MM.1S (cell line): ENCODE measurements at regions not wholly inside any gene's neighbourhood (a gene's known extent, or its start where the extent isn't known, plus 50 kb on each side); places are given as distances from the start of the nearest gene placed in this dataset.

Source experiments
- DNase-seq: peaks from one replicate; pipeline ENCODE4 v3.0.0-alpha.2; 2015
- H2AFZ ChIP-seq: fragments of 300-600 bp; sonication (generic); 2 replicates; pipeline ENCODE4 v1.6.0; 2016; ENCODE audit warnings: antibody characterized with exemption, low read length
- H3F3A ChIP-seq: fragments of 300-600 bp; sonication (generic); 2 replicates; pipeline ENCODE4 v1.6.1; 2016; ENCODE audit warnings: mild to moderate bottlenecking, antibody characterized with exemption, low read length, moderate library complexity, mixed read lengths; ENCODE audit not compliant: insufficient read depth
- H3K27ac ChIP-seq: fragments of 300-600 bp; sonication (generic); 2 replicates; pipeline ENCODE4 v1.5.1; 2016; ENCODE audit warnings: mild to moderate bottlenecking, low read length
- H3K27me3 ChIP-seq: fragments of 300-600 bp; sonication (generic); replicated peaks from 2 replicates; pipeline ENCODE4 v1.6.0; 2016; ENCODE audit warnings: low read length; ENCODE audit not compliant: insufficient read depth
- H3K36me3 ChIP-seq: fragments of 300-600 bp; sonication (generic); replicated peaks from 2 replicates; pipeline ENCODE4 v1.6.1; 2016; ENCODE audit warnings: mild to moderate bottlenecking, low read length, mixed read lengths; ENCODE audit not compliant: insufficient read depth
- H3K4me1 ChIP-seq: fragments of 300-600 bp; sonication (generic); 2 replicates; pipeline ENCODE4 v1.6.1; 2016; ENCODE audit warnings: low read length, mixed read lengths
- H3K4me2 ChIP-seq: fragments of 300-600 bp; sonication (generic); 2 replicates; pipeline ENCODE4 v1.6.0; 2016; ENCODE audit warnings: low read depth, low read length
- H3K4me3 ChIP-seq: fragments of 300-600 bp; sonication (generic); 2 replicates; pipeline ENCODE4 v1.5.1; 2016; ENCODE audit warnings: low read length, mixed read lengths
- H3K79me2 ChIP-seq: fragments of 300-600 bp; sonication (generic); 2 replicates; pipeline ENCODE4 v1.6.1; 2016; ENCODE audit warnings: mixed run types, low read length, mixed read lengths
- H3K9ac ChIP-seq: fragments of 300-600 bp; sonication (generic); 2 replicates; pipeline ENCODE4 v1.6.1; 2016; ENCODE audit warnings: low read length, mixed read lengths
- H3K9me2 ChIP-seq: fragments of 300-600 bp; sonication (generic); replicated peaks from 2 replicates; pipeline ENCODE4 v1.6.1; 2016; ENCODE audit warnings: mild to moderate bottlenecking, low read length, mixed read lengths; ENCODE audit not compliant: insufficient read depth
- H3K9me3 ChIP-seq: fragments of 300-600 bp; sonication (generic); replicated peaks from 2 replicates; pipeline ENCODE4 v1.6.1; 2016; ENCODE audit warnings: mild to moderate bottlenecking, low read length, mixed read lengths; ENCODE audit not compliant: insufficient read depth
- H4K20me1 ChIP-seq: fragments of 300-600 bp; sonication (generic); 2 replicates; pipeline ENCODE4 v1.6.1; 2016; ENCODE audit warnings: mild to moderate bottlenecking, low read length, moderate library complexity, mixed read lengths; ENCODE audit not compliant: insufficient read depth
- EZH2 ChIP-seq: fragments of 300-600 bp; sonication (generic); optimal IDR thresholded peaks from 2 replicates; pipeline ENCODE3; 2017; ENCODE audit warnings: low read depth, mild to moderate bottlenecking, antibody characterized with exemption, low read length, mixed read lengths
- EZH2phosphoT487 ChIP-seq: fragments of 300-600 bp; sonication (generic); IDR thresholded peaks from 2 replicates; pipeline ENCODE4 v1.6.1; 2018; ENCODE audit warnings: antibody characterized with exemption, low read length
- TF ChIP-seq, protein P1 (sequence below): fragments of 300-600 bp; sonication (generic); IDR thresholded peaks from 2 replicates; pipeline ENCODE4 v1.5.1; 2016; ENCODE audit warnings: antibody characterized with exemption, low read length, mixed read lengths

DNA sequence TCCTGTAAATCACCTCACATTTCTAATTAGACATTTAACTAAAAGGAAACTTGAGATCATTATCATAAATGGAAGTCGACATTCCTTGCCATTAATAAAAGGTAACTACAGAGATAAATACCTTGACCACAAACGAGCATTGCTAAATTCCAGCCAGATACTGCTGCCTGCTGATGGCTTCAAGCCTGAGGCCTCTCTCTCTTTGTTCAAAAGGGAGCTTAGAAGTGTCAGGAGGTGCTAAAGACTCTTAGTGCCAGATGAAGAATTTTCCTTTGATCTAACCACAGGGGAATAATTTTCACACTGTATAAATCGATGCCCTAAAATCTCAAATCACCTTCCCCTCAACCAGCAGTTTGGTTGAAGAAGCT lies 248.2 kb upstream of the PMEPA1 start:
- Histone ChIP-seq H4K20me1 (no peaks in the 10 kb centered on the region), H3F3A (no peaks in the 10 kb centered on the region), H3K9me2 (no peaks in the 10 kb centered on the region), H3K4me1 (no peaks in the 10 kb centered on the region), H2AFZ (no peak overlapping the region), H3K9me3 (no peaks in the 10 kb centered on the region), H3K9ac (no peak overlapping the region), H3K36me3 (no peaks in the 10 kb centered on the region), H3K27ac (no peak overlapping the region), H3K4me2 (no peak overlapping the region), H3K4me3 (no peak overlapping the region), H3K27me3 (peaks cover 92% of the 10 kb centered on the region), H3K79me2 (no peaks in the 10 kb centered on the region)
- TF ChIP-seq EZH2phosphoT487, result no peak
- TF ChIP-seq, protein P1, sequence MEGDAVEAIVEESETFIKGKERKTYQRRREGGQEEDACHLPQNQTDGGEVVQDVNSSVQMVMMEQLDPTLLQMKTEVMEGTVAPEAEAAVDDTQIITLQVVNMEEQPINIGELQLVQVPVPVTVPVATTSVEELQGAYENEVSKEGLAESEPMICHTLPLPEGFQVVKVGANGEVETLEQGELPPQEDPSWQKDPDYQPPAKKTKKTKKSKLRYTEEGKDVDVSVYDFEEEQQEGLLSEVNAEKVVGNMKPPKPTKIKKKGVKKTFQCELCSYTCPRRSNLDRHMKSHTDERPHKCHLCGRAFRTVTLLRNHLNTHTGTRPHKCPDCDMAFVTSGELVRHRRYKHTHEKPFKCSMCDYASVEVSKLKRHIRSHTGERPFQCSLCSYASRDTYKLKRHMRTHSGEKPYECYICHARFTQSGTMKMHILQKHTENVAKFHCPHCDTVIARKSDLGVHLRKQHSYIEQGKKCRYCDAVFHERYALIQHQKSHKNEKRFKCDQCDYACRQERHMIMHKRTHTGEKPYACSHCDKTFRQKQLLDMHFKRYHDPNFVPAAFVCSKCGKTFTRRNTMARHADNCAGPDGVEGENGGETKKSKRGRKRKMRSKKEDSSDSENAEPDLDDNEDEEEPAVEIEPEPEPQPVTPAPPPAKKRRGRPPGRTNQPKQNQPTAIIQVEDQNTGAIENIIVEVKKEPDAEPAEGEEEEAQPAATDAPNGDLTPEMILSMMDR, result no peak
- TF ChIP-seq EZH2, result no peak
- DNase-seq, result no peak

- no peaks in the 10 kb centered on the region for H4K20me1 ChIP-seq
- TF ChIP-seq, protein P1, result no peak
- TF ChIP-seq EZH2 (no peak), EZH2phosphoT487 (no peak)
- H3K27ac ChIP-seq, result no peak overlapping the region
- H3K4me2 ChIP-seq, result no peak overlapping the region
- peaks cover 92% of the 10 kb centered on the region for H3K27me3 ChIP-seq
- no peak overlapping the region for H3K9ac ChIP-seq
- H3K79me2 ChIP-seq, result no peaks in the 10 kb centered on the region
- H3F3A ChIP-seq, result no peaks in the 10 kb centered on the region
- no peak overlapping the region for H3K4me3 ChIP-seq
- no peaks in the 10 kb centered on the region for H3K36me3 ChIP-seq
- DNase-seq, result no peak
- H3K9me3 ChIP-seq, result no peaks in the 10 kb centered on the region
- H2AFZ ChIP-seq, result no peak overlapping the region
- H3K4me1 ChIP-seq, result no peaks in the 10 kb centered on the region
- no peaks in the 10 kb centered on the region for H3K9me2 ChIP-seq
Measured at GRCh38 chr20:57957411-57958049, 247.7 kb upstream of the PMEPA1 start.

DNA sequence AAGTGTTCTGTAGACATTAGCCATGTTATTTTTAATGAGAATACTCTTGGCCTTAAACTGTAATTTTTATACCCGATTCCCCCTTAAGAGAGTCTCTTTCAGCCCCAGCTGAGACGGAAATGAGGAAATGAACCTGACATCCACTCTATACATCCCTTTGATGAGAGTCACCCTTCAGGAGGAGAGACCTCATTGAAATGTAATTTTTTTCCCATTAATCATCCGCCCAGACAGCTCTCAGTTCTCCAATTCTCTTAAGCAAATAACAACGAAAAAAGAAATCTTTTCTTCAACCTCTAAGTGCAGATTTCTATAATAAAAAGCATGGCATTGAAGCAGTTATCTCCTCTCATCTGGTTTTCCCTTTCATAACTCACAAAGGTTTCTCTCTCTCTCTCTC lies 243.8 kb upstream of the PMEPA1 start:
- H3K9ac ChIP-seq, result no peak overlapping the region
- H3K36me3 ChIP-seq, result no peaks in the 10 kb centered on the region
- H3F3A ChIP-seq, result no peaks in the 10 kb centered on the region
- no peak overlapping the region for H3K4me2 ChIP-seq
- H3K4me3 ChIP-seq, result no peak overlapping the region
- H3K27ac ChIP-seq, result no peak overlapping the region
- peaks cover 83% of the 10 kb centered on the region for H3K27me3 ChIP-seq
- H3K9me2 ChIP-seq, result no peaks in the 10 kb centered on the region
- no peaks in the 10 kb centered on the region for H4K20me1 ChIP-seq
- no peaks in the 10 kb centered on the region for H3K4me1 ChIP-seq
- H2AFZ ChIP-seq, result no peak overlapping the region
- DNase-seq, result no peak
- TF ChIP-seq EZH2phosphoT487, result no peak
- TF ChIP-seq EZH2, result no peak
- TF ChIP-seq, protein P1, result no peak
- H3K79me2 ChIP-seq, result no peaks in the 10 kb centered on the region
- H3K9me3 ChIP-seq, result no peaks in the 10 kb centered on the region
